ENCODE measurements at regions not wholly inside any gene's neighbourhood (a gene's known extent, or its start where the extent isn't known, plus 50 kb on each side); places are given as distances from the start of the nearest gene placed in this dataset.

GRCh38 chr9:2955575-2955974 lies 111.7 kb upstream of the PUM3 start:
- TF ChIP-seq YY1 (IDR thresholded peaks at IDR 0.05; ENCODE audit: insufficient read depth, insufficient read length): no peak
- no peak for TF ChIP-seq SUZ12 (IDR thresholded peaks at IDR 0.05; ENCODE audit: extremely low read depth, insufficient read depth, insufficient read length)

All from NT2/D1 (cell line).